Gastroesophageal sphincter (tissue), 4 donors: ENCODE measurements at regions not wholly inside any gene's neighbourhood (a gene's known extent, or its start where the extent isn't known, plus 50 kb on each side); places are given as distances from the start of the nearest gene placed in this dataset.

Source experiments
- ATAC-seq: fragments of 150-250 bp; one replicate; pipeline ENCODE4 v1.9.1; 2016; ENCODE audit warnings: mild to moderate bottlenecking, moderate library complexity
- H3K27ac ChIP-seq, 4 donors: fragments of 200-600 bp; sonication (generic) in 3 of 4; 1 replicate in 3 of 4; 2 replicates in 1 of 4; pipeline ENCODE4 v1.5.1; 2016 to 2019
- H3K27me3 ChIP-seq: fragments of 200-600 bp; sonication (generic); one replicate; pipeline ENCODE4 v1.5.1; 2019
- H3K36me3 ChIP-seq, 2 donors: fragments of 200-600 bp; sonication (generic); one replicate each; pipeline ENCODE4 v1.5.1; 2019; ENCODE audit warnings: control low read depth in 1 of 2
- H3K4me1 ChIP-seq, 3 donors: fragments of 200-600 bp; sonication (generic); 1 replicate in 2 of 3; 2 replicates in 1 of 3; pipeline ENCODE4 v1.5.1; 2016 to 2019; ENCODE audit warnings: control low read depth in 2 of 3
- H3K4me3 ChIP-seq, 2 donors: fragments of 200-600 bp; sonication (generic); one replicate each; pipeline ENCODE4 v1.5.1; 2019; ENCODE audit warnings: mild to moderate bottlenecking in 1 of 2, moderate library complexity in 1 of 2
- H3K9me3 ChIP-seq, 3 donors: fragments of 200-600 bp; sonication (generic); one replicate each; pipeline ENCODE4 v1.5.1; 2017 to 2019; ENCODE audit warnings: control low read depth in 2 of 3
- CTCF ChIP-seq, 4 experiments: fragments of 200-600 bp in 2 of 4; fragments of 450-650 bp in 2 of 4; sonication (generic) in 1 of 4; IDR thresholded peaks; one replicate each; pipeline ENCODE4 v1.5.1; 2017 to 2019; ENCODE audit warnings: antibody characterized with exemption in 4 of 4, mild to moderate bottlenecking in 2 of 4, moderate library complexity in 2 of 4
- EP300 ChIP-seq: sonication (generic); formaldehyde crosslinking; IDR thresholded peaks from one replicate; pipeline ENCODE4 v1.6.1; 2017; ENCODE audit warnings: antibody characterized with exemption, mild to moderate bottlenecking
- POLR2A ChIP-seq, 2 donors: fragments of 450-650 bp; IDR thresholded peaks; one replicate each; pipeline ENCODE4 v1.6.1; 2017; ENCODE audit warnings: antibody characterized with exemption in 2 of 2, mild to moderate bottlenecking in 2 of 2, moderate library complexity in 1 of 2
- POLR2AphosphoS5 ChIP-seq: sonication (generic); formaldehyde crosslinking; IDR thresholded peaks from one replicate; pipeline ENCODE4 v1.6.1; 2017; ENCODE audit warnings: antibody characterized with exemption
- WGBS, 2 donors: methylation state at CpG; one replicate each; pipeline ENCODE4 v1.1.5; 2018; ENCODE audit warnings: low coverage in 1 of 2; 5-methylcytosine and 5-hydroxymethylcytosine counted together

GRCh38 chr7:81430761-81431160, 339.1 kb downstream of the HGF start:
- Histone ChIP-seq H3K27ac (no peak overlapping the region), H3K9me3 (no peaks in the 10 kb centered on the region), H3K4me3 (no peak overlapping the region), H3K4me1 (no peaks in the 10 kb centered on the region), H3K36me3 (no peaks in the 10 kb centered on the region), H3K27me3 (no peaks in the 10 kb centered on the region)
- ATAC-seq, result no peak
- 44 to 54% methylated on average over 1 of the region's 1 CpG for WGBS, 2 donors
- no peak for TF ChIP-seq POLR2A (IDR thresholded peaks at IDR 0.05)
- no peak for TF ChIP-seq EP300
- no peak for TF ChIP-seq CTCF (IDR thresholded peaks at IDR 0.05)
- TF ChIP-seq POLR2AphosphoS5, result no peak

GRCh38 chr7:81430150-81430549, 339.7 kb downstream of the HGF start:
- Histone ChIP-seq H3K9me3 (no peaks in the 10 kb centered on the region), H3K4me3 (no peak overlapping the region), H3K27me3 (no peaks in the 10 kb centered on the region), H3K36me3 (no peaks in the 10 kb centered on the region), H3K27ac (no peak overlapping the region), H3K4me1 (no peaks in the 10 kb centered on the region)
- no peak for ATAC-seq
- TF ChIP-seq POLR2A (IDR thresholded peaks at IDR 0.05) (no peak), POLR2AphosphoS5 (no peak), CTCF (IDR thresholded peaks at IDR 0.05) (no peak), EP300 (no peak)
- 75 to 85% methylated on average over 5 to 6 of the region's 6 CpGs for WGBS, 2 donors

- ATAC-seq, result no peak
- Histone ChIP-seq H3K27ac (no peak overlapping the region), H3K27me3 (no peaks in the 10 kb centered on the region), H3K9me3 (no peaks in the 10 kb centered on the region), H3K4me1 (no peaks in the 10 kb centered on the region), H3K36me3 (no peaks in the 10 kb centered on the region), H3K4me3 (no peak overlapping the region)
- 52 to 70% methylated on average over 1 to 2 of the region's 2 CpGs for WGBS, 2 donors
- TF ChIP-seq CTCF (IDR thresholded peaks at IDR 0.05), result no peak
- no peak for TF ChIP-seq POLR2AphosphoS5
- no peak for TF ChIP-seq EP300
- TF ChIP-seq POLR2A (IDR thresholded peaks at IDR 0.05), result no peak
Observed at GRCh38 chr7:81427461-81427860, 342.4 kb downstream of the HGF start.

- Histone ChIP-seq H3K9me3 (no peaks in the 10 kb centered on the region), H3K27me3 (no peaks in the 10 kb centered on the region), H3K4me1 (no peaks in the 10 kb centered on the region), H3K4me3 (no peak overlapping the region), H3K36me3 (no peaks in the 10 kb centered on the region), H3K27ac (no peak overlapping the region)
- TF ChIP-seq POLR2AphosphoS5 (no peak), POLR2A (IDR thresholded peaks at IDR 0.05) (no peak), EP300 (no peak)
- ATAC-seq, result no peak
- WGBS, 2 donors, result 87% methylated on average over 5 of the region's 5 CpGs
Observed at GRCh38 chr7:81420526-81421226, 349.2 kb downstream of the HGF start.

- H3K27ac ChIP-seq, result no peak overlapping the region
- no peaks in the 10 kb centered on the region for H3K27me3 ChIP-seq
- H3K4me3 ChIP-seq, result no peak overlapping the region
- ATAC-seq, result no peak
- no peak for TF ChIP-seq POLR2AphosphoS5
- no peak for TF ChIP-seq POLR2A (IDR thresholded peaks at IDR 0.05)
- TF ChIP-seq CTCF (IDR thresholded peaks at IDR 0.05), result no peak
- no peak for TF ChIP-seq EP300
- H3K9me3 ChIP-seq, result no peaks in the 10 kb centered on the region
- H3K36me3 ChIP-seq, result no peaks in the 10 kb centered on the region
- no peaks in the 10 kb centered on the region for H3K4me1 ChIP-seq
Observed at GRCh38 chr7:81419731-81420130, 350.1 kb downstream of the HGF start.
